RWPE2 (cell line): ENCODE measurements at regions not wholly inside any gene's neighbourhood (a gene's known extent, or its start where the extent isn't known, plus 50 kb on each side); places are given as distances from the start of the nearest gene placed in this dataset.

ENCODE experiments used
- ATAC-seq: fragments of 200-7000 bp; cut with Tn5 transposase; 3 replicates; pipeline ENCODE4 v1.9.1; 2021; ENCODE audit warnings: low read depth
- DNase-seq: peaks from one replicate; pipeline ENCODE4 v3.0.0-alpha.2; 2020; ENCODE audit warnings: low spot score
- H3K27ac ChIP-seq: fragments of 450-650 bp; 2 replicates; pipeline ENCODE4 v1.5.1; 2017; ENCODE audit warnings: mild to moderate bottlenecking; ENCODE audit not compliant: poor library complexity, severe bottlenecking
- H3K27me3 ChIP-seq: fragments of 250-450 bp; sonication (Bioruptor Pico); 2 replicates; pipeline ENCODE4 v1.5.1; 2021; ENCODE audit warnings: mild to moderate bottlenecking, moderate library complexity; ENCODE audit not compliant: insufficient read depth, poor library complexity, severe bottlenecking
- H3K36me3 ChIP-seq: fragments of 250-450 bp; sonication (Bioruptor Pico); 2 replicates; pipeline ENCODE4 v1.5.1; 2020; ENCODE audit warnings: low read depth, mild to moderate bottlenecking, moderate library complexity
- H3K4me1 ChIP-seq: fragments of 250-450 bp; sonication (Bioruptor Pico); 2 replicates; pipeline ENCODE4 v1.5.1; 2021; ENCODE audit warnings: mild to moderate bottlenecking, moderate library complexity; ENCODE audit not compliant: insufficient read depth, poor library complexity, severe bottlenecking
- H3K4me3 ChIP-seq: fragments of 250-450 bp; sonication (Bioruptor Pico); 2 replicates; pipeline ENCODE4 v1.5.1; 2021; ENCODE audit warnings: mild to moderate bottlenecking, moderate library complexity; ENCODE audit not compliant: severe bottlenecking
- H3K9me3 ChIP-seq: fragments of 250-450 bp; sonication (Bioruptor Pico); 2 replicates; pipeline ENCODE4 v1.5.1; 2021; ENCODE audit warnings: mild to moderate bottlenecking, moderate library complexity; ENCODE audit not compliant: severe bottlenecking
- TF ChIP-seq, protein P1 (sequence below): fragments of 450-650 bp; IDR thresholded peaks from one replicate; pipeline ENCODE4 v1.5.1; 2017; ENCODE audit warnings: mild to moderate bottlenecking, moderate library complexity; ENCODE audit not compliant: poor library complexity, severe bottlenecking

DNA sequence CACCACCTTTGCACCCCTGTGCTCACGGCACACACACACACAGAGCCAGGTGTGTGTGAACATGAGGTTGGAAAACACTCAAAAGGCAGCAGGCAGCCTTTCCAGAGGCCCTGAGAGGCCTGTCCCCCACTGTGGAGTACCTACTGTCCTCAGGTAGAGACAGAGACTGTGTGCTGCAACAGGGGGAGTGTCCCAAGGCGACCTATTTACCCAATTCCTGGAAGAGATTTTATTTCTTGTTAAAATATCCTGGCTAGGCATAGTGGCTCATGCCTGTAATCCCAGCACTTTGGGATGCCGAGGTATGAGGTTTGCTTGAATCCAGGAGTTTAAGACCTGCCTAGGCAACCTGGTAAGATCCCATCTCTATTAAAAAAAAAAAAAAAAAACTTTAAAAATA, 108.5 kb downstream of the COPRS start:
- Histone ChIP-seq H3K27ac (no peak overlapping the region), H3K4me3 (no peak overlapping the region), H3K27me3 (no peaks in the 10 kb centered on the region), H3K9me3 (no peaks in the 10 kb centered on the region), H3K4me1 (no peaks in the 10 kb centered on the region), H3K36me3 (no peaks in the 10 kb centered on the region)
- DNase-seq (no peak), ATAC-seq (no peak)
- TF ChIP-seq, protein P1, sequence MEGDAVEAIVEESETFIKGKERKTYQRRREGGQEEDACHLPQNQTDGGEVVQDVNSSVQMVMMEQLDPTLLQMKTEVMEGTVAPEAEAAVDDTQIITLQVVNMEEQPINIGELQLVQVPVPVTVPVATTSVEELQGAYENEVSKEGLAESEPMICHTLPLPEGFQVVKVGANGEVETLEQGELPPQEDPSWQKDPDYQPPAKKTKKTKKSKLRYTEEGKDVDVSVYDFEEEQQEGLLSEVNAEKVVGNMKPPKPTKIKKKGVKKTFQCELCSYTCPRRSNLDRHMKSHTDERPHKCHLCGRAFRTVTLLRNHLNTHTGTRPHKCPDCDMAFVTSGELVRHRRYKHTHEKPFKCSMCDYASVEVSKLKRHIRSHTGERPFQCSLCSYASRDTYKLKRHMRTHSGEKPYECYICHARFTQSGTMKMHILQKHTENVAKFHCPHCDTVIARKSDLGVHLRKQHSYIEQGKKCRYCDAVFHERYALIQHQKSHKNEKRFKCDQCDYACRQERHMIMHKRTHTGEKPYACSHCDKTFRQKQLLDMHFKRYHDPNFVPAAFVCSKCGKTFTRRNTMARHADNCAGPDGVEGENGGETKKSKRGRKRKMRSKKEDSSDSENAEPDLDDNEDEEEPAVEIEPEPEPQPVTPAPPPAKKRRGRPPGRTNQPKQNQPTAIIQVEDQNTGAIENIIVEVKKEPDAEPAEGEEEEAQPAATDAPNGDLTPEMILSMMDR: no peak

DNA sequence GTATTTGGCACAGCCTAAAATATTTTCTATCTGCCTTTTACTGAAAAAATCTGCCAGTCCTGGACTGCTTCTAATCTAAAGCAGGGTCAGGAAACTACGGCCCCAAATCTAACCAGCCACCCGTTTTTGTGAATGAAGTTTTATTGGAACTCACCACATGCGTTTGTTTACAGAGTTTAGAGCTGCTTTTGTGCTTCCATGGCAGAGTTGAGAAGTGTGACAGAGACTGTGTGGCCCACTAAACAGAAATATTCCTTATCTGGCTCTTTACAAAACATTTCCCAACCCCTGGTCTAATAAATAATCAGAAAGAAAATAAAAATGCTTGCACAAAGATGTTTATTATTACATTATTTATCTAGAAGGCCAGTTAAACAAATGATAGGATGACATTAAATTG, 110.2 kb downstream of the COPRS start:
- H3K4me3 ChIP-seq: no peak overlapping the region
- H3K27me3 ChIP-seq: no peaks in the 10 kb centered on the region
- H3K27ac ChIP-seq: no peak overlapping the region
- no peaks in the 10 kb centered on the region for H3K36me3 ChIP-seq
- no peaks in the 10 kb centered on the region for H3K9me3 ChIP-seq
- DNase-seq (no peak), ATAC-seq (no peak)
- TF ChIP-seq, protein P1: no peak
- no peaks in the 10 kb centered on the region for H3K4me1 ChIP-seq

DNA sequence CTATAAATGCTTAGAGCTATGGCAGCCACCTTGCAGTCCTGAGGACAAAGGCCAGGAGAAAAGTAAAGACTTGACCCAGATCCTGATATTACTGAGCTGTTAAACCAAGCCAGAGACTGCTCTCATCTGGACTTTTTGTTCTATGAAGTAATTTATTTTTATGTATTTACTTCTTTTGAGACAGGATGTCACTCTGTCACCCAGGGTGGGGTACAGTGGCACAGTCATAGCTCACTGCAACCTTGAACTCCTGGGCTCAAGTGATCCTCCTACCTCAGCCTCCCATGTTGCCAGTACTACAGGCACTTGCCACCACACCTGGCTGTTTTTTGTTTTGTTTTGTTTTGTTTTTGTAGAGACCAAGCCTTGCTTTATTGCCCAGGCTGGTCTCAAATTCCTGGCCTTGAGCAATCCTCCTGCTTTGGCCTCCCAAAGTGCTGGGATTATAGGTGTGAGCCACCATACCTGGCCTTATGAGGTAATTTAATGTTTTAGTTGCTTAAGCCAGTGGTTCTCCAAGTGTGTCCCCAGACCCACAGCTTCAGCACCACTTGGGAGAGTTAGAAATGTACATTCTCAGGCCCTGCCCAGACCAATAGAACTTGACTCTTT, 112.1 kb downstream of the COPRS start:
- no peaks in the 10 kb centered on the region for H3K36me3 ChIP-seq
- H3K4me1 ChIP-seq: no peaks in the 10 kb centered on the region
- H3K27me3 ChIP-seq: no peaks in the 10 kb centered on the region
- ATAC-seq: no peak
- DNase-seq: no peak
- H3K9me3 ChIP-seq: no peaks in the 10 kb centered on the region
- no peak overlapping the region for H3K27ac ChIP-seq
- TF ChIP-seq, protein P1: no peak
- H3K4me3 ChIP-seq: no peak overlapping the region

DNA sequence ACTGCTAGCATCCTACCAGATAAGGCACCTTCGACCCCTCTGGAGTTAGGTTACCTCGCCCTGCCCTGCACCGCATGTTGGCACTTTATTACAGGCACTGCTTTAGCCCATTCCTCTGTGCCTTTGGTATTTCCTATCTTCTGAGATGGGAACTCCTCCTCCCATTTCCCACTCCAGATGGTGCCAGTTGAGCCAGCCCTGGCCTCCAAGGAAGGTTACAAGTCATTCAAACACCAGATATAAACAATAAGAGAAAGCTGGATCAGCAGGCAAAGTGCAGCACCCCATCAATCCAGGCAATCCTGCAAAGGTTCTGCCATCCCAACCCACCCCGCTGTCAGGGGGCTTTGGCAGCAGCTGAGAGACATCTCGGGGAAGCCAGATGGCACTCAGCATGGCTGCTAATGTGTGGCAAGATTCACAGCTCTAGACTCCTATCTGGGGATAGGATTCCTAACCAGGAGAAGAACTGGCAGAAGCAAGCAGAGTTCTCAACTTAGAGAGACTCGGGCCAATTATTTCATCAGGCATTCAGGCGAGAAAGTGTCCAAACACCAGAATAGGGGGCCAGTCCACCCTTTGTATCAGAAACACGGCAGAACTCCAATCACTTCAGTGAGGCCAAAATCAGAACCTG, 113.0 kb downstream of the COPRS start:
- Histone ChIP-seq H3K9me3 (no peaks in the 10 kb centered on the region), H3K4me1 (no peaks in the 10 kb centered on the region), H3K27me3 (no peaks in the 10 kb centered on the region), H3K4me3 (no peak overlapping the region), H3K27ac (no peak overlapping the region), H3K36me3 (no peaks in the 10 kb centered on the region)
- DNase-seq (no peak), ATAC-seq (no peak)
- TF ChIP-seq, protein P1: no peak

DNA sequence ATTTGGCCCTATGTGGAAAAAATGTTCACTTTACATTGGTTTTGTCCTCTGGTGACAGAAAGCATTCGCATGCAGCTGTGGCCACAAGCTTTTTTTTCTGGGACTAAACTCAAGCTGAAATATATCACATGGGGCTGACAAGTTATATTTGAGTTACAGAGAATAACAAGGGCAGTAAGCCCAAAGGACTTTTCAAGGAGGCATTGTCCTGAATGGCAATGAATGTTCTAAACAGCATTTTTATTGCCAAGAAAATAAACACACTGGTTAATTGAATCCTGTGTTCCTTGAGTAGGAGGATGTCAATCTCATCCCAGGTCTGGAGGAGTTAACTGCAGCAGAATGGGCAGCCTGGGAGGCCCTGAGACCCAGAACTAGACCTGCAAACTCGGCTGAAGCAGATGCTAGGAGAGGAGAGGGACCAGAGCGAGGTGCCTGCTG, 114.5 kb downstream of the COPRS start:
- DNase-seq: no peak
- no peak for ATAC-seq
- no peak overlapping the region for H3K27ac ChIP-seq
- no peaks in the 10 kb centered on the region for H3K9me3 ChIP-seq
- H3K27me3 ChIP-seq: no peaks in the 10 kb centered on the region
- no peak overlapping the region for H3K4me3 ChIP-seq
- no peaks in the 10 kb centered on the region for H3K4me1 ChIP-seq
- TF ChIP-seq, protein P1: no peak
- no peaks in the 10 kb centered on the region for H3K36me3 ChIP-seq
